Upper lobe of right lung (tissue), 1 donor: ENCODE measurements at regions not wholly inside any gene's neighbourhood (a gene's known extent, or its start where the extent isn't known, plus 50 kb on each side); places are given as distances from the start of the nearest gene placed in this dataset.

Source experiments
- ATAC-seq: fragments of 200-7000 bp; cut with Tn5 transposase; one replicate; pipeline ENCODE4 v1.9.1; 2020; ENCODE audit warnings: mild to moderate bottlenecking, moderate library complexity
- DNase-seq: peaks from one replicate; pipeline ENCODE4 v3.0.0-alpha.2; 2020
- H3K27ac ChIP-seq: fragments of 200-600 bp; one replicate; pipeline ENCODE4 v1.8.0; 2022
- H3K27me3 ChIP-seq: fragments of 200-600 bp; one replicate; pipeline ENCODE4 v1.8.0; 2022; ENCODE audit warnings: mild to moderate bottlenecking
- H3K36me3 ChIP-seq: fragments of 200-600 bp; one replicate; pipeline ENCODE4 v1.8.0; 2022
- H3K4me1 ChIP-seq: fragments of 200-600 bp; one replicate; pipeline ENCODE4 v1.8.0; 2022
- H3K4me3 ChIP-seq: fragments of 200-600 bp; one replicate; pipeline ENCODE4 v1.8.0; 2022; ENCODE audit warnings: mild to moderate bottlenecking
- H3K9me3 ChIP-seq: fragments of 200-600 bp; one replicate; pipeline ENCODE4 v1.8.0; 2022
- intact Hi-C: fragments of 100-400 bp; cut with DNase I; formaldehyde crosslinking; loops from one replicate; pipeline ENCODE4 v1.11.0; 2022
- TF ChIP-seq, protein P1 (sequence below): fragments of 200-600 bp; IDR thresholded peaks from one replicate; pipeline ENCODE4 v1.8.0; 2022; ENCODE audit warnings: antibody characterized with exemption
- donor health status: DM: no; HTN: yes; CAD: no; lungs with severe emphysema.

DNA sequence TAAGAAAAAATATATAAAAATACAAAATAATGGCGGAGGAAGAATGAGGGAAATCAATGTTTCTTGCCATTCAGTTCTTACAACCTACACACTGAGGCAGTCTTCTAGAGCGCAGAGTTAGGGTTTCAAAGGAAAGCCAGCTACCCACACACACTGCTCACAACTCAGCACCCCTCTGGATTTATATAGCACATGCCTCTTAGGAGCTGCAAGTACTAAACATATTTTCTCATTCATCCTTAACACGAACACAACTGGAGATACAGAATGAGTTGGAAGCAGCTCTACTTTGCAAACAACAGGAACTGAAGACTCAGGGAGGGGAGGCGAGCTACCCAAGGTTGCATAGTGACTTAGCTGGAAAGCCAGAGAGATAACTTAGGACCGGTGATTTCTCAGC is 293.8 kb downstream of the CTTN start:
- Histone ChIP-seq H3K27ac (no peak overlapping the region), H3K36me3 (no peaks in the 10 kb centered on the region), H3K27me3 (no peaks in the 10 kb centered on the region), H3K9me3 (no peaks in the 10 kb centered on the region), H3K4me1 (no peaks in the 10 kb centered on the region), H3K4me3 (no peak overlapping the region)
- intact Hi-C loops = no loop called here
- ATAC-seq = no peak
- no peak for DNase-seq
- TF ChIP-seq, protein P1, sequence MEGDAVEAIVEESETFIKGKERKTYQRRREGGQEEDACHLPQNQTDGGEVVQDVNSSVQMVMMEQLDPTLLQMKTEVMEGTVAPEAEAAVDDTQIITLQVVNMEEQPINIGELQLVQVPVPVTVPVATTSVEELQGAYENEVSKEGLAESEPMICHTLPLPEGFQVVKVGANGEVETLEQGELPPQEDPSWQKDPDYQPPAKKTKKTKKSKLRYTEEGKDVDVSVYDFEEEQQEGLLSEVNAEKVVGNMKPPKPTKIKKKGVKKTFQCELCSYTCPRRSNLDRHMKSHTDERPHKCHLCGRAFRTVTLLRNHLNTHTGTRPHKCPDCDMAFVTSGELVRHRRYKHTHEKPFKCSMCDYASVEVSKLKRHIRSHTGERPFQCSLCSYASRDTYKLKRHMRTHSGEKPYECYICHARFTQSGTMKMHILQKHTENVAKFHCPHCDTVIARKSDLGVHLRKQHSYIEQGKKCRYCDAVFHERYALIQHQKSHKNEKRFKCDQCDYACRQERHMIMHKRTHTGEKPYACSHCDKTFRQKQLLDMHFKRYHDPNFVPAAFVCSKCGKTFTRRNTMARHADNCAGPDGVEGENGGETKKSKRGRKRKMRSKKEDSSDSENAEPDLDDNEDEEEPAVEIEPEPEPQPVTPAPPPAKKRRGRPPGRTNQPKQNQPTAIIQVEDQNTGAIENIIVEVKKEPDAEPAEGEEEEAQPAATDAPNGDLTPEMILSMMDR = no peak

DNA sequence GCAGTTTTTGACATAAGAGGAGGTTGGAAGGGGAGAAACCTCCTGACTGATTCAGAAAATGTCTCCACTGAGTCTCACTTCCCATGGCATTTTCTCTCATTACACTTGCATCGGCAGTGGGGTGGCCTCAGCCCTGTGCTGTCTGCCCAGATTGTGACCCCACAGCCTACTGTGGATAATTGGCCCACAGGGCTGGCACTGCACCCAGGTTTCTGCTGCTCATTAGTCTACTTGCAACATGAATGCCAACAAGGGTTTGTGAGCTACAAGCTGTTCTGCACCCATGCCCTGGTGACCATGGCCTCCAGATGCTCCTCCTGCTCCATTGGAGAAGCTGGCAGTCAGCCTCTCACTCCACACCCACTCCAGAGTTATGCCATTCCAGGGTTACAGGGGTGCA is 296.0 kb downstream of the CTTN start:
- intact Hi-C loops = no loop called here
- Histone ChIP-seq H3K36me3 (no peaks in the 10 kb centered on the region), H3K4me3 (no peak overlapping the region), H3K9me3 (no peaks in the 10 kb centered on the region), H3K4me1 (no peaks in the 10 kb centered on the region), H3K27me3 (no peaks in the 10 kb centered on the region), H3K27ac (no peak overlapping the region)
- ATAC-seq = no peak
- no peak for DNase-seq
- TF ChIP-seq, protein P1 = no peak

DNA sequence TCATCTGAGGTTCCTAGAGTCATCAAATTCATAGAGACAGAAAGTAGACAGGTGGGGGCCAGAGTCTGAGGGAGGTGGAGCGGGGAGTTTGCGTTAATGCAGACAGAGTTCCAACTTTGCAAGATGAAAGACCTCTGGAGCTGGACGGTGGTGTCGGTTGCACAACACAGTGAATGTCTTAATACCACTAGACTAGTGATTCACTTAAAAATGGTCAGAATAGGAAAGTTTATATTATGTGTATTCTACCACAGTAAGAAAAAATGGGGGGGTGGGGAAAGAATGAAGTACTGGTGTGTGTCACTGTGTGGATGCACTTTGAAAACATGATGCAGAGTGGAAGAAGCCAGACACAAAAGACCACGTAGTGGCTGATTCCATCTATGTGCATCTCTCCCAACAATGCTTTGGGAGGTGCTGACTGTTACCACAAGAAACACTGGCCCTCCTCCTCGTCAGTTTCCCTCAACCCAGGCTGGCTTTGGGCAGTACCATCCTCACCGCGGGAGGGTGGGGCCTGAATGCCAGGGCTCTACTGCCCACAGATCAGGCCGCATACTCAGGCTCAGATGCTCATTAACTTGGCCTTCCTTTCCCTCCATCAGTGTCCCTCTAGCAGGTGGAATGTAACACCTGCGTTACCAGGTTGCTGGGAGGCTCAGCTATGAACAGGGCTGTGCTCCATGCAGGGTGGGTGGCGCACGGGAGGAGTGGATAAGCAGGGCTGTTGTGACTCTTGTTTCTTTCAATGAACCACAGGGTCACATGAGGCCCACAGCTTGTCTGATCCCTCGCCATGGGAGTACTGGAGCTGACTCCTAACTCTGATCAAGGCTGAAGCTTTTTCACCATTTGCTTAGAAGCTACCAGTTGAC is 297.0 kb downstream of the CTTN start:
- H3K27ac ChIP-seq = no peak overlapping the region
- no peak for DNase-seq
- no peak for ATAC-seq
- TF ChIP-seq, protein P1 = no peak
- intact Hi-C loops = no loop called here
- H3K36me3 ChIP-seq = no peaks in the 10 kb centered on the region
- no peaks in the 10 kb centered on the region for H3K4me1 ChIP-seq
- no peaks in the 10 kb centered on the region for H3K27me3 ChIP-seq
- H3K9me3 ChIP-seq = no peaks in the 10 kb centered on the region
- no peak overlapping the region for H3K4me3 ChIP-seq

DNA sequence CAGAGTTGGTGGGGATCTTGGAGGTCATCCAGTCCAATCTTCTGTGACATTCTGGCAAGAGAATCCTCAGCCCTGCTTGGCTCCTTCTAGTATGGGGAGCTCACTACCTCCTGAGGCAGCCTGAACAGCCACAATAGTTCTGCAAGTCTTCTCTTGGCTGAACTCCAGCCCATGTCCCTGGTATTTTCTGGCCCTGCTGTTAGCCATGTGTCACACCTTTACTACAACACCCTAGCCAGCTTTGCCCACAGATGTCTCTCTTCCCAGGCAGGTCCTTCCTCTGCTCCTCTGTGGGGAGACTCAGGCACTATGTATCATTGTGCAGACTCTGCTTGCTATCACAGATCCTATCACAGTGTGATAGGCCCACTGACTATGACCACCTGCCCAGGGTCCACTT is 297.7 kb downstream of the CTTN start:
- ATAC-seq (no peak), DNase-seq (no peak)
- H3K4me1 ChIP-seq = no peaks in the 10 kb centered on the region
- no peak overlapping the region for H3K4me3 ChIP-seq
- H3K9me3 ChIP-seq = no peaks in the 10 kb centered on the region
- H3K27me3 ChIP-seq = no peaks in the 10 kb centered on the region
- H3K36me3 ChIP-seq = no peaks in the 10 kb centered on the region
- TF ChIP-seq, protein P1 = no peak
- no peak overlapping the region for H3K27ac ChIP-seq
- intact Hi-C loops = no loop called here

DNA sequence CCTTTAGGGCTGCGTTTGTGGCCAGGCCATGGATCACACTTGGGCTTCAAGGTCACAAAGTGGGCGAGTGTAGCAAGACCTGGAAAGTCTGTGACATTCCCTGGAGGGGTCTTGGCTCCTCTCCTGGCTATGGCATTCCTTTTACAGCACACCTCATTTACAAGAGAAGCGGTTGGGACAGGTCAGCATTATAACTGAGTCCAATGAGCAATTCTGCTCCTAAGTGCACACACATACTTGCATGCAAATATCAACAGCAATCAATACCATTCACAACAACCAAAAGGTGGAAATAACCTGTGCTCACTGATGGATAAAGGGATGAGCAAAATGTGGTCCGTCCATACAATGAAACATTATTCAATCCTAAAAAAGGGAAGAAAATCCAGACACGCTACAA is 298.2 kb downstream of the CTTN start:
- H3K9me3 ChIP-seq = no peaks in the 10 kb centered on the region
- no peak overlapping the region for H3K4me3 ChIP-seq
- DNase-seq (no peak), ATAC-seq (no peak)
- H3K27me3 ChIP-seq = no peaks in the 10 kb centered on the region
- no peaks in the 10 kb centered on the region for H3K36me3 ChIP-seq
- intact Hi-C loops = no loop called here
- no peaks in the 10 kb centered on the region for H3K4me1 ChIP-seq
- TF ChIP-seq, protein P1 = no peak
- no peak overlapping the region for H3K27ac ChIP-seq
